ENCODE measurements at regions not wholly inside any gene's neighbourhood (a gene's known extent, or its start where the extent isn't known, plus 50 kb on each side); places are given as distances from the start of the nearest gene placed in this dataset.
"Not testable (repeated sequence)": the region's sequence is repeated elsewhere in the genome, so short reads cannot be mapped to it uniquely, and the experiment has no call there.

DNA sequence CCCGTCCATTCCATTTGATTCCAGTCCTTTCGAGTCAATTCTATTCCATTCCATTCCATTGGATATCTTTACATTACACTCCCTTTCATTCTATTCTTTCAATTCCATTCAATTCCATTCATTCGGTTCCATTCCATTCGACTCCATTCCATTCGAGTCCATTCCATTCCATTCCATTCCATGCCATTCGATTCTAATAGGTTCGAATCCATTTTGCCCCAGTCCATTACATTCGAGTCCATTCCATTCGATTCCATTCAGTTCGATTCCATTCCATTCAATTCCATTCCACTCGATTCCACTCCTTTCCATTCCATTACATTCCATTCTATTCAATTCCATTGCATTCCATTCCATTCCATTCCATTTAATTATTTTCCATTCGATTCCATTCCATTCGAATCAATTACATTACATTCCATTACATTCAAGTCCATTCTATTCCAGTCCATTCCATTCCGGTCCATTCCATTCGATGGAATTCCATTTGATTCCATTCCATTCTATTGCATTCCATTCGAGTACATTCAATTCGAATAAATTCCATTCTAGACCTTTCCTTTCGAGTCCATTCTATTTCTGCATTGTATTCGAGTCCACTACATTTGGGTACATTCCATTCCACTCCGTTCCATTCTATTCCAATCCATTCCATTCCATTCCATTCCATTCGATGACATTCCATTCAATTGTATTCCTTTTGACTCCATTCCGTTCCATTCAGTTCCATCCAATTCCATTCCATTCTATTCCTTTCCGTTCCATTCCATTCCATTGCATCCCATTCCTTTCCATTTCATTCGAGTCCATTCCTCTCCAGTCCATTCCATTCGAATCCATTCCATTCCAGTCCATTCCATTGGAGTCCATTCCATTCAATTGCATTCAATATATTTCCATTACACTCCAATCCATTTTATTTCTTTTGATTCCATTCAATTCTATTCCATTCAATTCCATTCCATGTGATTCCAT lies 2604.8 kb upstream of the TPTE start:
- Histone ChIP-seq H3K9me3 (ENCODE audit: control insufficient read depth in 2 of 2, insufficient read depth in 1 of 2, low read depth in 1 of 2, low read length in 1 of 2) (peaks cover 0 to 10% of the 10 kb centered on the region in 2 donors), H3K4me3 (ENCODE audit: low read depth in 1 of 2, low read length in 2 of 2) (no peak overlapping the region), H3K36me3 (ENCODE audit: control insufficient read depth in 2 of 2, insufficient read depth in 2 of 2, low read length in 1 of 2) (no peaks in the 10 kb centered on the region), H3K27me3 (ENCODE audit: control insufficient read depth in 1 of 2, insufficient read depth in 2 of 2, low read length in 2 of 2) (no peaks in the 10 kb centered on the region), H3K4me1 (ENCODE audit: control insufficient read depth in 2 of 2, insufficient read depth in 2 of 2, low read length in 1 of 2) (no peaks in the 10 kb centered on the region), H3K27ac (ENCODE audit: low read depth in 2 of 2, low read length in 1 of 2) (no peak overlapping the region)
- 76 to 78% methylated on average over 25 of the region's 25 CpGs for WGBS, 2 donors

DNA sequence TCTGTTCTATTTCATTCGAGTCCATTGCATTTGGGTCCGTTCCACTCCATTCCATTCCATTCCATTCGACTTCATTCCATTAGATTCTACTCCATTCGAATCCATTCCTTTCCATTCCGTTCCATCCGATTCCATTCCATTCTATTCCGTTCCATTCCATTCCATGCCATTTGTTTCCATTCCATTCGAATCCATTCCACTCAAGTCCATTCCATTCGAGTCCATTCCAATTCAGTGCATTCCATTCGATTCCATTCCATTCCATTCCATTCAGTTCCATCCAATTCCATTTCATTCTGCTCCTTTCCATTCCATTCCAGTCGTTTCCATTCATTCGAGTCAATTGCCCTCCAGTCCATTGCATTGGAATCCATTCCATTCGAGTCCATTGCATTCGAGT lies 2603.7 kb upstream of the TPTE start:
- 67 to 69% methylated on average over 14 of the region's 14 CpGs for WGBS, 2 donors
- H3K9me3 ChIP-seq (ENCODE audit: control insufficient read depth in 2 of 2, insufficient read depth in 1 of 2, low read depth in 1 of 2, low read length in 1 of 2): peaks cover 0 to 10% of the 10 kb centered on the region in 2 donors
- H3K36me3 ChIP-seq (ENCODE audit: control insufficient read depth in 2 of 2, insufficient read depth in 2 of 2, low read length in 1 of 2): no peaks in the 10 kb centered on the region
- H3K4me1 ChIP-seq (ENCODE audit: control insufficient read depth in 2 of 2, insufficient read depth in 2 of 2, low read length in 1 of 2): no peaks in the 10 kb centered on the region
- H3K27me3 ChIP-seq (ENCODE audit: control insufficient read depth in 1 of 2, insufficient read depth in 2 of 2, low read length in 2 of 2): no peaks in the 10 kb centered on the region
- H3K27ac ChIP-seq (ENCODE audit: low read depth in 2 of 2, low read length in 1 of 2): no peak overlapping the region
- no peak overlapping the region for H3K4me3 ChIP-seq (ENCODE audit: low read depth in 1 of 2, low read length in 2 of 2)

DNA sequence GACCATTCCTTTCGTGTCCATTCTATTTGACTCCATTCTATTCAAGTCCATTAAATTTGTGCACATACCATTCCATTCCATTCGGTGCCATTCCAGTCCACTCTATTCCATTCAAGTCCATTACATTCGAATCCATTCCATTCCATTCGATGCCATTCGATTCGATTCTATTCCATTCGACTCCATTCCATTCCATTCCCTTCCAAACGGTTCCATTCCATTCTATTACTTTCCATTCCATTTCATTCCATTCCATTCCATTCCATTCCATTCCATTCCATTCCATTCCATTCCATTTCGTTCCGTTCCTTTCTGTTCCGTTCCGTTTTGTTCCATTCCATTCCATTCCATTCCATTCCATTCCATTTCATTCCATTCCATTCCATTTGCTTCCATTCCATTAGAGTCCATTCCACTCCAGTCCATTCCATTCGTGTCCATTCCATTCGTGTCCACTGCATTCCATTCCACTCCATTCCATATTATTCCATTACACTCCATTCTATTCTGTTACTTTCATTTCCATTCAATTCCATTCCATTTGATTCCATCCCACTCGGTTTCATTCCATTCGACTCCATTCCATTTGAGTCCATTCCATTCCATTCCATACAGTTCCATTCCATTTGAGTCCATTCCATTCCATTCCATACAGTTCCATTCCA lies 2595.3 kb upstream of the TPTE start:
- not testable (repeated sequence) for H3K27ac ChIP-seq (ENCODE audit: low read depth in 2 of 2, low read length in 1 of 2); H3K4me1 ChIP-seq (ENCODE audit: control insufficient read depth in 2 of 2, insufficient read depth in 2 of 2, low read length in 1 of 2); H3K36me3 ChIP-seq (ENCODE audit: control insufficient read depth in 2 of 2, insufficient read depth in 2 of 2, low read length in 1 of 2); H3K9me3 ChIP-seq (ENCODE audit: control insufficient read depth in 2 of 2, insufficient read depth in 1 of 2, low read depth in 1 of 2, low read length in 1 of 2); H3K4me3 ChIP-seq (ENCODE audit: low read depth in 1 of 2, low read length in 2 of 2); H3K27me3 ChIP-seq (ENCODE audit: control insufficient read depth in 1 of 2, insufficient read depth in 2 of 2, low read length in 2 of 2)
- 71 to 73% methylated on average over 16 of the region's 16 CpGs for WGBS, 2 donors

DNA sequence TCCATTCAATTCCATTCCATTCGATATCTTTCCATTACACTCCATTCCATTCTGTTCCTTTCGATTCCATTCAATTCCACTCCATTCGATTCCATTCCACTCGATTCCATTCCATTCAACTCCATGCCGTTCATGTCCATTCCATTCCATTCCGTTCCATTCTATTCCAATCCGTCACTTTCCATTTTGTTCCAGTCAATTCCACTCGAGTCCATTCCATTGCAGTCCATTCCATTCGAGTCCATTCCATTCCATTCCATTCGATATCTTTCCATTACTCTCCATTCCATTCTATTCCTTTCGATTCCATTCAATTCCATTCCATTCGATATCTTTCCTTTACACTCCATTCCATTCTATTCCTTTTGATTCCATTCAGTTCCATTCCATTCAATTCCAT lies 2592.9 kb upstream of the TPTE start:
- H3K27ac ChIP-seq (ENCODE audit: low read depth in 2 of 2, low read length in 1 of 2); H3K36me3 ChIP-seq (ENCODE audit: control insufficient read depth in 2 of 2, insufficient read depth in 2 of 2, low read length in 1 of 2); H3K27me3 ChIP-seq (ENCODE audit: control insufficient read depth in 1 of 2, insufficient read depth in 2 of 2, low read length in 2 of 2); H3K4me3 ChIP-seq (ENCODE audit: low read depth in 1 of 2, low read length in 2 of 2); H3K4me1 ChIP-seq (ENCODE audit: control insufficient read depth in 2 of 2, insufficient read depth in 2 of 2, low read length in 1 of 2): not testable (repeated sequence)
- WGBS, 2 donors: 74% methylated on average over 12 of the region's 12 CpGs
- H3K9me3 ChIP-seq (ENCODE audit: control insufficient read depth in 2 of 2, insufficient read depth in 1 of 2, low read depth in 1 of 2, low read length in 1 of 2): peaks cover 0 to 10% of the 10 kb centered on the region in 2 donors

DNA sequence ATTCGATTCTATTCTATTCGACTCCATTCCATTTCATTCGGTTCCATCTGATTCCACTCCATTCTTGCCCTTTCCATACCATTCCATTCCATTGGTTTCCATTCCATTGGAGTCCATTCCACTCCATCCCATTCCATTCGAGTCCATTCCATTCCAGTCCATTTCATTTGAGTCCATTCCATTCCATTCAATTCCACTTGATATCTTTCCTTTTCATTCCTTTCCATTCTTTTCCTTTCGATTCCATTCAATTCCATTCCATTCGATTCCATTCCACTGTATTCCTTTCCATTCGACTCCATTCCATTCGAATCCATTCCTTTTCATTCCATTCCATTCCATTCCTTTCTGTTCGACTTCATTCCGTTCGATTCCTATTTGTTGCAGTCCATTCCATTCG lies 2591.8 kb upstream of the TPTE start:
- H3K4me1 ChIP-seq (ENCODE audit: control insufficient read depth in 2 of 2, insufficient read depth in 2 of 2, low read length in 1 of 2); H3K27me3 ChIP-seq (ENCODE audit: control insufficient read depth in 1 of 2, insufficient read depth in 2 of 2, low read length in 2 of 2); H3K4me3 ChIP-seq (ENCODE audit: low read depth in 1 of 2, low read length in 2 of 2); H3K27ac ChIP-seq (ENCODE audit: low read depth in 2 of 2, low read length in 1 of 2); H3K36me3 ChIP-seq (ENCODE audit: control insufficient read depth in 2 of 2, insufficient read depth in 2 of 2, low read length in 1 of 2): not testable (repeated sequence)
- H3K9me3 ChIP-seq (ENCODE audit: control insufficient read depth in 2 of 2, insufficient read depth in 1 of 2, low read depth in 1 of 2, low read length in 1 of 2): peaks cover 0 to 11% of the 10 kb centered on the region in 2 donors
- WGBS, 2 donors: 78% methylated on average over 12 of the region's 12 CpGs

DNA sequence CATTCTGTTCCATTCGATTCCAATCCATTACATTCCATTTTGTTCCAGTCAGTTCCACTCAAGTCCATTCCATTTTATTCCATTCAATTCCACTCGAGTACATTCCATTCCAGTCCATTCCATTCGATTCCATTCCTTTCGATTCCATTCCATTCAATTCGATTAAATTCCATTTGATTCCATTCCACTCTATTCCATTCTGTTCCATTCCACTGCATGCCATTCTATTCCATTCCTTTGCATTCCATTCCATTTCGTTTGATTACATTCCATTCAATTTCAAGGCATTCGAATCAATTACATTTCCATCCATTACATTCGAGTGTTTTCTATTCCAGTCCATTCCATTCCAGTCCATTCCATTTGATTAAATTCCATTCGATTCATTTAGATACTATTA lies 2590.9 kb upstream of the TPTE start:
- WGBS, 2 donors: 62 to 63% methylated on average over 9 of the region's 9 CpGs

DNA sequence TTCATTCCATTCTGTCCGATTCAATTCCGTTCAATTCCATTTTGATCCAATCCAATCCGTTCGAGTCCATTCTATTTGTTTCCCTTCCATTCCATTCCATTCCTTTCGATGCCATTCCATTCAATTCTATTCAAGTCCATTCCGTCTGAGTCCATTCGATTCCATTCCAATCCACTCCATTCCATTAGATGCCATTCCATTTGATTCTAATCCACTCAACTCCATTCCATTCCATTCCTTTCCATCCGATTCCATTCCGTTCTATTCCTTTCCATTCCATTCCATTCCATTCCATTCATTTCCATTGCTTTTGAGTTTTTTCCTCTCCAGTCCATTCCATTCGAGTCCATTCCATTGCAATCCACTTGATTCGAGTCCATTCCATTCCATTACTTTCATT lies 2589.3 kb upstream of the TPTE start:
- not testable (repeated sequence) for H3K27ac ChIP-seq (ENCODE audit: low read depth in 2 of 2, low read length in 1 of 2); H3K4me1 ChIP-seq (ENCODE audit: control insufficient read depth in 2 of 2, insufficient read depth in 2 of 2, low read length in 1 of 2); H3K36me3 ChIP-seq (ENCODE audit: control insufficient read depth in 2 of 2, insufficient read depth in 2 of 2, low read length in 1 of 2); H3K4me3 ChIP-seq (ENCODE audit: low read depth in 1 of 2, low read length in 2 of 2); H3K9me3 ChIP-seq (ENCODE audit: control insufficient read depth in 2 of 2, insufficient read depth in 1 of 2, low read depth in 1 of 2, low read length in 1 of 2); H3K27me3 ChIP-seq (ENCODE audit: control insufficient read depth in 1 of 2, insufficient read depth in 2 of 2, low read length in 2 of 2)
- WGBS, 2 donors: 74 to 76% methylated on average over 11 of the region's 11 CpGs

More for the DNA sequence above, 2590.9 kb upstream of the TPTE start:
- not testable (repeated sequence) for H3K27me3 ChIP-seq (ENCODE audit: control insufficient read depth in 1 of 2, insufficient read depth in 2 of 2, low read length in 2 of 2); H3K36me3 ChIP-seq (ENCODE audit: control insufficient read depth in 2 of 2, insufficient read depth in 2 of 2, low read length in 1 of 2); H3K27ac ChIP-seq (ENCODE audit: low read depth in 2 of 2, low read length in 1 of 2); H3K4me3 ChIP-seq (ENCODE audit: low read depth in 1 of 2, low read length in 2 of 2); H3K4me1 ChIP-seq (ENCODE audit: control insufficient read depth in 2 of 2, insufficient read depth in 2 of 2, low read length in 1 of 2)
- peaks cover 0 to 11% of the 10 kb centered on the region in 2 donors for H3K9me3 ChIP-seq (ENCODE audit: control insufficient read depth in 2 of 2, insufficient read depth in 1 of 2, low read depth in 1 of 2, low read length in 1 of 2)

DNA sequence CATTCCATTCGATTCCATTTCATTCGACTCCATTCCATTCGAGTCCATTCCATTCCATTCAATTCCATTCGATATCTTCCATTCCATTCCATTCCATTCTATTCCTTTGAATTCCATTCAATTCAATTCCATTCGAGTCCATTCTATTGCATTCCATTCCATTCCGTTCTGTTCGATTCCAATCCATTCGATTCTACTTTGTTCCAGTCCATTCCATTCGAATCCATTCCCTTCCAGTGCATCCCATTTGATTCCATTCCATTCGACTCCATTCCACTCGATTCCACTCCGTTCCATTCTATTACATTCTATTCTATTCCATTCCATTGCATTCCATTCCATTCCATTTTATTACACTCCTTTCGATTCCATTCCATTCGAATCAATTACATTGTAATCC lies 2588.5 kb upstream of the TPTE start:
- WGBS, 2 donors: 75 to 76% methylated on average over 14 of the region's 14 CpGs
- not testable (repeated sequence) for H3K4me1 ChIP-seq (ENCODE audit: control insufficient read depth in 2 of 2, insufficient read depth in 2 of 2, low read length in 1 of 2); H3K27ac ChIP-seq (ENCODE audit: low read depth in 2 of 2, low read length in 1 of 2); H3K27me3 ChIP-seq (ENCODE audit: control insufficient read depth in 1 of 2, insufficient read depth in 2 of 2, low read length in 2 of 2); H3K36me3 ChIP-seq (ENCODE audit: control insufficient read depth in 2 of 2, insufficient read depth in 2 of 2, low read length in 1 of 2); H3K4me3 ChIP-seq (ENCODE audit: low read depth in 1 of 2, low read length in 2 of 2); H3K9me3 ChIP-seq (ENCODE audit: control insufficient read depth in 2 of 2, insufficient read depth in 1 of 2, low read depth in 1 of 2, low read length in 1 of 2)

DNA sequence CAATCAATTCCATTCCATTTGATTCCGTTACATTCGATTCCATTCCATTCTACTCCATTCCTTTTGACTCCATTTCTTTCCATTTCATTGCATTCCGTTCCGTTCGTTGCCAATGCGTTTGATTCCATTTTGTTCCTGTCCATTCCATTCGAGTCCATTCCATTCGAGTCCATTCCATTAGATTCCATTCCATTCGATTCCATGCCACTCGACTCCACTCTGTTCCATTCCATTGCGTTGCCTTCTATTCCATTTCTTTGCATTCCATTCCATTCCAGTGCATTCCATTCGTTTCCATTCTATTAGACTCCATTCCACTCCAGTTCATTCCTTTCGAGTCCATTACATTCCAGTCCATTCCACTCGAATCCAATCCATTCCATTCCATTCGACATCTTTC lies 2587.5 kb upstream of the TPTE start:
- Histone ChIP-seq H3K27ac (ENCODE audit: low read depth in 2 of 2, low read length in 1 of 2) (no peak overlapping the region), H3K4me3 (ENCODE audit: low read depth in 1 of 2, low read length in 2 of 2) (no peak overlapping the region), H3K9me3 (ENCODE audit: control insufficient read depth in 2 of 2, insufficient read depth in 1 of 2, low read depth in 1 of 2, low read length in 1 of 2) (peaks cover 0 to 7% of the 10 kb centered on the region in 2 donors), H3K27me3 (ENCODE audit: control insufficient read depth in 1 of 2, insufficient read depth in 2 of 2, low read length in 2 of 2) (no peaks in the 10 kb centered on the region), H3K4me1 (ENCODE audit: control insufficient read depth in 2 of 2, insufficient read depth in 2 of 2, low read length in 1 of 2) (no peaks in the 10 kb centered on the region), H3K36me3 (ENCODE audit: control insufficient read depth in 2 of 2, insufficient read depth in 2 of 2, low read length in 1 of 2) (no peaks in the 10 kb centered on the region)
- WGBS, 2 donors: 76 to 77% methylated on average over 15 of the region's 15 CpGs

DNA sequence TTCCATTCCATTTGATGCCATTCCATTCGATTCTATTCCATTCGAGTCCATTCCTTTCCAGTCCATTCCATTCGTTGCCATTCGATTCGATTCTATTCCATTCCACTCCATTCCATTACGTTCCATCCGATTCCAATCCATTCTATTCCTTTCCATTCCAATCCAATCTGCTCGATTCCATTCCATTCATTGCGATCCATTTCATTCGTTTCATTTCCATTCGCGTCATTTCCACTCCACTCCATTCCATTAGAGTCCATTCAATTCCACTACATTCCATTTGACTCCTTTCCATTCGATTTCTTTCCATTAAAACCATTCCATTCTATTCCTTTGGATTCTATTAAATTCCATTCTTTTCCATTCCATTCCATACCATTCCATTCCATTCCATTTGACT lies 2584.1 kb upstream of the TPTE start:
- not testable (repeated sequence) for H3K4me3 ChIP-seq (ENCODE audit: low read depth in 1 of 2, low read length in 2 of 2); H3K27ac ChIP-seq (ENCODE audit: low read depth in 2 of 2, low read length in 1 of 2); H3K36me3 ChIP-seq (ENCODE audit: control insufficient read depth in 2 of 2, insufficient read depth in 2 of 2, low read length in 1 of 2); H3K4me1 ChIP-seq (ENCODE audit: control insufficient read depth in 2 of 2, insufficient read depth in 2 of 2, low read length in 1 of 2); H3K27me3 ChIP-seq (ENCODE audit: control insufficient read depth in 1 of 2, insufficient read depth in 2 of 2, low read length in 2 of 2)
- peaks cover 0 to 10% of the 10 kb centered on the region in 2 donors for H3K9me3 ChIP-seq (ENCODE audit: control insufficient read depth in 2 of 2, insufficient read depth in 1 of 2, low read depth in 1 of 2, low read length in 1 of 2)
- 77 to 81% methylated on average over 13 of the region's 13 CpGs for WGBS, 2 donors
